ENCODE measurements at regions not wholly inside any gene's neighbourhood (a gene's known extent, or its start where the extent isn't known, plus 50 kb on each side); places are given as distances from the start of the nearest gene placed in this dataset.
A peak's percentile ranks its signal among the peaks of the same experiment; 100 is the strongest.
"Not testable (repeated sequence)": the region's sequence is repeated elsewhere in the genome, so short reads cannot be mapped to it uniquely, and the experiment has no call there.

- not testable (repeated sequence) for H3K4me3 ChIP-seq (ENCODE audit: low read depth, low read length); DNase-seq (ENCODE audit: low read depth)
- TF ChIP-seq, protein P1, sequence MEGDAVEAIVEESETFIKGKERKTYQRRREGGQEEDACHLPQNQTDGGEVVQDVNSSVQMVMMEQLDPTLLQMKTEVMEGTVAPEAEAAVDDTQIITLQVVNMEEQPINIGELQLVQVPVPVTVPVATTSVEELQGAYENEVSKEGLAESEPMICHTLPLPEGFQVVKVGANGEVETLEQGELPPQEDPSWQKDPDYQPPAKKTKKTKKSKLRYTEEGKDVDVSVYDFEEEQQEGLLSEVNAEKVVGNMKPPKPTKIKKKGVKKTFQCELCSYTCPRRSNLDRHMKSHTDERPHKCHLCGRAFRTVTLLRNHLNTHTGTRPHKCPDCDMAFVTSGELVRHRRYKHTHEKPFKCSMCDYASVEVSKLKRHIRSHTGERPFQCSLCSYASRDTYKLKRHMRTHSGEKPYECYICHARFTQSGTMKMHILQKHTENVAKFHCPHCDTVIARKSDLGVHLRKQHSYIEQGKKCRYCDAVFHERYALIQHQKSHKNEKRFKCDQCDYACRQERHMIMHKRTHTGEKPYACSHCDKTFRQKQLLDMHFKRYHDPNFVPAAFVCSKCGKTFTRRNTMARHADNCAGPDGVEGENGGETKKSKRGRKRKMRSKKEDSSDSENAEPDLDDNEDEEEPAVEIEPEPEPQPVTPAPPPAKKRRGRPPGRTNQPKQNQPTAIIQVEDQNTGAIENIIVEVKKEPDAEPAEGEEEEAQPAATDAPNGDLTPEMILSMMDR (IDR thresholded peaks at IDR 0.05; ENCODE audit: control insufficient read depth, extremely low read depth, insufficient read depth) = peak; percentile 54
Measured at GRCh38 chr9:42534984-42535325, 351.5 kb downstream of the SPATA31A6 start.

- not testable (repeated sequence) for DNase-seq (ENCODE audit: low read depth); H3K4me3 ChIP-seq (ENCODE audit: low read depth, low read length)
Measured at GRCh38 chr9:42550789-42551357, 367.4 kb downstream of the SPATA31A6 start.

DNA sequence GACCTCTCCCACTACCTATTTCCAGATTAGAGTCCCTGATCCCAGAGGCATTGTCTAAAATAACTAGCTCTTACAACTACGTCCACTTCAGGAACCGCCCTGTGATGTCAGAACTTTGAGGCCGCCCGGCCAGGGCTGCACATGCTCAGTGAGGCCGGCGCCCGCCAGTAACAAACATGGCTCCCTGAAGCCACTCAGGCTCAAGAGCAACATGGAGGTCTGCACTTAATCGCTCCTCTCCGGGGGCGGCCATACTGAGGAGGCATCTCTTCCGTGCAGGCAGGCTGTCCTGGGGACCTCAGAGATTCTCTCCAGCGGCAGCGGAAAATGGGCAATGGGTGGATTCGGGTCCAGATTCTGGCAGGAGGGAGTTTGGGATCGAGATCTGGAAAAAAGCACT lies 385.1 kb downstream of the SPATA31A6 start:
- DNase-seq (ENCODE audit: low read depth) = not testable (repeated sequence)
- H3K4me3 ChIP-seq (ENCODE audit: low read depth, low read length) = peak overlapping the region; percentile 33

- 0 out of 2 replicates have a peak overlapping the region, but pooled peaks have one; percentile 23 for H3K4me3 ChIP-seq (ENCODE audit: low read depth, low read length)
- DNase-seq (ENCODE audit: low read depth) = not testable (repeated sequence)
Measured at GRCh38 chr9:42568942-42569556, 385.6 kb downstream of the SPATA31A6 start.

- H3K4me3 ChIP-seq (ENCODE audit: low read depth, low read length); DNase-seq (ENCODE audit: low read depth): not testable (repeated sequence)
Measured at GRCh38 chr9:42577851-42578250, 394.4 kb downstream of the SPATA31A6 start.

All from LNCaP clone FGC (cell line).